Adipocyte (in vitro differentiated cells): ENCODE measurements at regions not wholly inside any gene's neighbourhood (a gene's known extent, or its start where the extent isn't known, plus 50 kb on each side); places are given as distances from the start of the nearest gene placed in this dataset.
A peak's percentile ranks its signal among the peaks of the same experiment; 100 is the strongest.
"Not testable (repeated sequence)": the region's sequence is repeated elsewhere in the genome, so short reads cannot be mapped to it uniquely, and the experiment has no call there.

Experiments used
- DNase-seq: peaks from one replicate; pipeline ENCODE4 v3.0.0-alpha.2; 2015; ENCODE audit warnings: low read depth
- H3K27me3 ChIP-seq: replicated peaks from 2 replicates; pipeline ENCODE4 v1.7.0; 2013; ENCODE audit warnings: mild to moderate bottlenecking, low read length, moderate library complexity; ENCODE audit not compliant: control insufficient read depth, insufficient read depth
- H3K36me3 ChIP-seq: 2 replicates; pipeline ENCODE4 v1.7.0; 2013; ENCODE audit warnings: low read length, mild to moderate bottlenecking, moderate library complexity; ENCODE audit not compliant: control insufficient read depth, insufficient read depth, severe bottlenecking
- H3K4me1 ChIP-seq: 2 replicates; pipeline ENCODE4 v1.7.0; 2013; ENCODE audit warnings: mild to moderate bottlenecking, low read length, moderate library complexity; ENCODE audit not compliant: control insufficient read depth, insufficient read depth
- H3K4me3 ChIP-seq: 2 replicates; pipeline ENCODE4 v1.7.0; 2013; ENCODE audit warnings: mild to moderate bottlenecking, low read length, moderate library complexity
- H3K9ac ChIP-seq: 2 replicates; pipeline ENCODE4 v1.7.0; 2013; ENCODE audit warnings: mild to moderate bottlenecking, low read length, moderate library complexity
- H3K9me3 ChIP-seq: 2 replicates; pipeline ENCODE4 v1.7.0; 2013; ENCODE audit warnings: mild to moderate bottlenecking, low read length, moderate library complexity; ENCODE audit not compliant: control insufficient read depth

DNA sequence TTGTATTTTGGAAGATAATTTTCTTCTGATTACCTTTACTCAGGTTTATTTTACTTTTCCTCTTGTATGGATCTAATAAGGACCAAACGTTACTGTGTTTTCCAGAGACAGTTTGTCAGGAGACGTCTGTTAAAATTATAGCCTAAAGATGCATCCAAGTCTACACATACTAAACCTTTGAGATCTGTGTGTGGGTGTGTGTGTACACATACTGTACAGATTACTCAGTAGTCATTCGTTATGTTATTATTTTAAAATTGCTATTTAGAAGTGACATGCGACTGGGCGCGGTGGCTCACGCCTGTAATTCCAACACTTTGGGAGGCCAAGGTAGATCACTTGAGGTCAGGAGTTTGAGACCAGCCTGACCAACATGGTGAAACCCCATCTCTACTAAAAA, 51.6 kb upstream of the CNTLN start:
- Histone ChIP-seq H3K36me3 (no peaks in the 10 kb centered on the region), H3K9ac (no peak overlapping the region), H3K27me3 (no peaks in the 10 kb centered on the region), H3K9me3 (no peaks in the 10 kb centered on the region), H3K4me3 (no peak overlapping the region), H3K4me1 (peaks cover 5% of the 10 kb centered on the region)
- DNase-seq, result peak; percentile 22

GRCh38 chr9:17082343-17083064, 52.3 kb upstream of the CNTLN start:
- H3K9me3 ChIP-seq, result no peaks in the 10 kb centered on the region
- peak; percentile 50 for DNase-seq
- H3K27me3 ChIP-seq, result no peaks in the 10 kb centered on the region
- no peaks in the 10 kb centered on the region for H3K36me3 ChIP-seq
- H3K4me1 ChIP-seq, result peaks cover 5% of the 10 kb centered on the region
- no peak overlapping the region for H3K4me3 ChIP-seq
- H3K9ac ChIP-seq, result no peak overlapping the region

DNA sequence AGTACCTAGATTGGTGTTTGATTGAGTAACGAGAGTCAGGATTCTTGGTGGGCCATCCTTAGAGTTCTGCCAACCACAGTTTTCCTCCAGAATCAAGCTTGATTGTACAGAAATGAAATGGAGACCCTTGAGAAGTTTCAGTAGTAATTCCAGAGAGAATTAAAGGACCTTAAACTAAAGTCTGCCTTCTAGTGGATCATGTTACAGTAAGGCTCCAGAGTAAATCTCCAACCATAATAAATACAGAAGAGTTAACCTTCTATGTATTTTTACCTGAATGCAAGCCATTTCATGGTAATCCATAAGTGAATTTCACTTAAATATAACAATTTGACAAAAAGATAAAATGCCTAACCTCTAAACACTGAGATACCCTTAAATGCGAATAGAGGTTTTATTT, 53.0 kb upstream of the CNTLN start:
- peak; percentile 19 for DNase-seq
- Histone ChIP-seq H3K36me3 (no peaks in the 10 kb centered on the region), H3K9me3 (no peaks in the 10 kb centered on the region), H3K27me3 (no peaks in the 10 kb centered on the region), H3K9ac (no peak overlapping the region), H3K4me3 (no peak overlapping the region), H3K4me1 (peaks cover 5% of the 10 kb centered on the region)

DNA sequence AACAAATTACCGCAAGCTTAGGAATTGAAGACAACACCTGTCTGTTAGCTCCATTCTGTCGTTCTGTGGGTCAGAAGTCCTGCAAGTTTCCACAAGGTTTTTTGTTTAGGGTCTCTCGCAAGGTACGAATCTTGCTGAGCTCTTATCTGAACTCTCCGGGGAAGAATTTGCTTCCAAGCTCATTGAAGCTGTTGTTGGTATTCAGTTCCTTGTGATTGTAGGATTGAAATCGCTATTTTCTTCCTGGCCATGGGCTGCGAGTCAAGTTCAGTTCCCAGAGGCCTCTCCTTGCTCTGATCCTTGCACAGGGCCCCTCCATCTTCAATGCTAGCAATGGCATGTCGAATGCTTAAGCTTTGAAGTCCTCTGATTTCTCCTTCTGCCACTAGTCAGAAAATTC, 53.5 kb upstream of the CNTLN start:
- peaks cover 5% of the 10 kb centered on the region for H3K4me1 ChIP-seq
- H3K36me3 ChIP-seq, result no peaks in the 10 kb centered on the region
- no peaks in the 10 kb centered on the region for H3K27me3 ChIP-seq
- no peaks in the 10 kb centered on the region for H3K9me3 ChIP-seq
- no peak for DNase-seq
- no peak overlapping the region for H3K9ac ChIP-seq
- no peak overlapping the region for H3K4me3 ChIP-seq

- Histone ChIP-seq H3K27me3 (no peaks in the 10 kb centered on the region), H3K9ac (no peak overlapping the region), H3K4me3 (no peak overlapping the region), H3K4me1 (no peaks in the 10 kb centered on the region), H3K36me3 (no peaks in the 10 kb centered on the region), H3K9me3 (no peaks in the 10 kb centered on the region)
- peak; percentile 12 for DNase-seq
Observed at GRCh38 chr9:17075758-17076485, 58.9 kb upstream of the CNTLN start.

- Histone ChIP-seq H3K27me3 (no peaks in the 10 kb centered on the region), H3K4me3 (no peak overlapping the region), H3K9ac (no peak overlapping the region), H3K36me3 (no peaks in the 10 kb centered on the region), H3K4me1 (no peaks in the 10 kb centered on the region), H3K9me3 (no peaks in the 10 kb centered on the region)
- DNase-seq, result no peak
Observed at GRCh38 chr9:17075146-17075757, 59.6 kb upstream of the CNTLN start.

DNA sequence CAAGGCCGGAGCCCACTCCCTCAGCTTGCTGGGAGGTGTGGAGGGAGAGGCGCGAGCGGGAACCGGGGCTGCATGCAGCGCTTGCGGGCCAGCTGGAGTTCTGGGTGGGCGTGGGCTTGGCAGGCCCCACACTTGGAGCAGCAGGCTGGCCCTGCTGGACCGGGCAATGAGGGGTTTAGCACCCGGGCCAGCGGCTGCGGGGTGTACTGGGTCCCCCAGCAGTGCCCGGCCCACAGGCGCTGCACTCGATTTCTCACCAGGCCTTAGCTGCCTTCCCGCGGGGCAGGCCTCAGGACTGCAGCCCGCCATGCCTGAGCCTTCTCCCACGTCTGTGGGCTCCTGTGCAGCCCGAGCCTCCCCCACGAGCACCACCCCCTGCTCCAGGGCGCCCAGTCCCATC, 62.3 kb upstream of the CNTLN start:
- H3K36me3 ChIP-seq, DNase-seq, H3K27me3 ChIP-seq, H3K9me3 ChIP-seq, H3K4me3 ChIP-seq, H3K4me1 ChIP-seq, H3K9ac ChIP-seq: not testable (repeated sequence)

- no peaks in the 10 kb centered on the region for H3K4me1 ChIP-seq
Observed at GRCh38 chr9:17068671-17069070, 66.2 kb upstream of the CNTLN start.

GRCh38 chr9:17065062-17065461, 69.8 kb upstream of the CNTLN start:
- no peaks in the 10 kb centered on the region for H3K4me1 ChIP-seq

More at GRCh38 chr9:17068671-17069070, 66.2 kb upstream of the CNTLN start:
- no peak overlapping the region for H3K9ac ChIP-seq
- no peak overlapping the region for H3K4me3 ChIP-seq
- no peaks in the 10 kb centered on the region for H3K27me3 ChIP-seq
- DNase-seq, result no peak
- H3K9me3 ChIP-seq, result no peaks in the 10 kb centered on the region
- H3K36me3 ChIP-seq, result no peaks in the 10 kb centered on the region

GRCh38 chr9:17064558-17064957, 70.3 kb upstream of the CNTLN start:
- no peaks in the 10 kb centered on the region for H3K27me3 ChIP-seq
- no peaks in the 10 kb centered on the region for H3K4me1 ChIP-seq
- no peaks in the 10 kb centered on the region for H3K9me3 ChIP-seq
- no peak overlapping the region for H3K4me3 ChIP-seq
- no peaks in the 10 kb centered on the region for H3K36me3 ChIP-seq
- no peak overlapping the region for H3K9ac ChIP-seq
- no peak for DNase-seq

More at GRCh38 chr9:17065062-17065461, 69.8 kb upstream of the CNTLN start:
- Histone ChIP-seq H3K27me3 (no peaks in the 10 kb centered on the region), H3K9me3 (no peaks in the 10 kb centered on the region), H3K36me3 (no peaks in the 10 kb centered on the region), H3K9ac (no peak overlapping the region), H3K4me3 (no peak overlapping the region)
- DNase-seq, result no peak

- Histone ChIP-seq H3K36me3 (no peaks in the 10 kb centered on the region), H3K9ac (no peak overlapping the region), H3K4me3 (no peak overlapping the region), H3K9me3 (no peaks in the 10 kb centered on the region), H3K27me3 (no peaks in the 10 kb centered on the region), H3K4me1 (no peaks in the 10 kb centered on the region)
- DNase-seq, result peak; percentile 76
Observed at GRCh38 chr9:17063535-17064135, 71.2 kb upstream of the CNTLN start.
